SK-N-MC (cell line): ENCODE measurements at regions not wholly inside any gene's neighbourhood (a gene's known extent, or its start where the extent isn't known, plus 50 kb on each side); places are given as distances from the start of the nearest gene placed in this dataset.

ENCODE experiments used
- EZH2 ChIP-seq: fragments of 200-600 bp; sonication (generic); IDR thresholded peaks from one replicate; pipeline ENCODE4 v1.6.1; 2017; ENCODE audit warnings: antibody characterized with exemption
- FOXP2 ChIP-seq: optimal IDR thresholded peaks from 2 replicates; pipeline ENCODE3; 2011; ENCODE audit warnings: mild to moderate bottlenecking, moderate library complexity; ENCODE audit not compliant: insufficient read depth; ENCODE audit errors: extremely low read length, control extremely low read depth
- POLR2AphosphoS5 ChIP-seq: IDR thresholded peaks from 2 replicates; pipeline ENCODE4 v1.6.1; 2012; ENCODE audit warnings: mild to moderate bottlenecking, low read depth, low read length, borderline replicate concordance

DNA sequence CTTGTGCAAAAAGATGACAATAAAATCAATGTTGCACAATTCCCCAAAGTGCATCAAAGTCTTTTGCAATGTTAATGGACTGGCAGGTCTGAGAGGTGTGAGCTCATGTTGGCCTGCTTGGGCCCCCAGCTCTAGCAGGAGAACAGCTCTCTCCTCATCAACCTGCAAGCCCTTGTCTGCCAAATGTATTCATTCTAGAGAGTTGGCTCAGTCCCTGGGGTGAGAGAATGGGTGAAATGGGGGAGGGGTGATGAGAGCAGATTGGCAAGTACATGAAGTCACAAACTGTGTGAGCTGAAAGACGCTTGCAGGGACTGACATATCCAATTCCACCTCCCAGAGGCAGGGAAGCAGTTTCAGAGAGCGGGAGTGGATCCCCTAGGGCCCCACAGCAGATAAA lies 465.1 kb upstream of the ZNF507 start:
- no peak for TF ChIP-seq EZH2
- no peak for TF ChIP-seq POLR2AphosphoS5
- TF ChIP-seq FOXP2 = no peak
